Fibroblast of lung (primary cell): ENCODE measurements at regions not wholly inside any gene's neighbourhood (a gene's known extent, or its start where the extent isn't known, plus 50 kb on each side); places are given as distances from the start of the nearest gene placed in this dataset.

Experiments used
- EZH2 ChIP-seq: IDR thresholded peaks from 2 replicates; pipeline ENCODE4 v1.5.1; 2012; ENCODE audit warnings: low read length, control low read depth, mild to moderate bottlenecking; ENCODE audit errors: missing control alignments
- TF ChIP-seq, protein P1 (sequence below), 2 donors: IDR thresholded peaks in 1 of 2; conservative IDR thresholded peaks in 1 of 2; 1 replicate in 1 of 2; 2 replicates in 1 of 2; pipeline ENCODE4 v1.5.1; 2011 to 2012; ENCODE audit warnings: low read length in 2 of 2, control low read depth in 1 of 2, inconsistent platforms in 1 of 2, low read depth in 1 of 2, mild to moderate bottlenecking in 1 of 2

DNA sequence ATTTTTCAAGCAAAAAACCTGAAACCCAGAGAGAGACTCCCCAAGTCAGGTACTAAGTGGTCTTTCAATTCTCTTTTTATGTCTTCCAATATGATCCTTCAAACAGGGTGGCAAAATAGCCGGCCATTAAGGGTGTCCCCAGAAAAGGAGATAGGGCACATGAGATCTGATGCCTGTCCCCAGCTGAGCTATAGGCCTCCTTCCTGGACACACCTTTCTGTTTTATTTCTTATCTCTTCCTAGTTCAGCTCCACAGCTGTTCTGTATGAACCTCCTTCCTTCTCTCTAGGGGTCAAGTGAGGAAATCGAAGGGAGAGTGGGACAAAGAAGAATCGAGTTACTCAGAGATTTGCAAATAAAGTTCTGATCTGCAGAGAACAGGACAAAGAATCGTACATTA is 112.4 kb upstream of the ATP1A1 start:
- TF ChIP-seq, protein P1, sequence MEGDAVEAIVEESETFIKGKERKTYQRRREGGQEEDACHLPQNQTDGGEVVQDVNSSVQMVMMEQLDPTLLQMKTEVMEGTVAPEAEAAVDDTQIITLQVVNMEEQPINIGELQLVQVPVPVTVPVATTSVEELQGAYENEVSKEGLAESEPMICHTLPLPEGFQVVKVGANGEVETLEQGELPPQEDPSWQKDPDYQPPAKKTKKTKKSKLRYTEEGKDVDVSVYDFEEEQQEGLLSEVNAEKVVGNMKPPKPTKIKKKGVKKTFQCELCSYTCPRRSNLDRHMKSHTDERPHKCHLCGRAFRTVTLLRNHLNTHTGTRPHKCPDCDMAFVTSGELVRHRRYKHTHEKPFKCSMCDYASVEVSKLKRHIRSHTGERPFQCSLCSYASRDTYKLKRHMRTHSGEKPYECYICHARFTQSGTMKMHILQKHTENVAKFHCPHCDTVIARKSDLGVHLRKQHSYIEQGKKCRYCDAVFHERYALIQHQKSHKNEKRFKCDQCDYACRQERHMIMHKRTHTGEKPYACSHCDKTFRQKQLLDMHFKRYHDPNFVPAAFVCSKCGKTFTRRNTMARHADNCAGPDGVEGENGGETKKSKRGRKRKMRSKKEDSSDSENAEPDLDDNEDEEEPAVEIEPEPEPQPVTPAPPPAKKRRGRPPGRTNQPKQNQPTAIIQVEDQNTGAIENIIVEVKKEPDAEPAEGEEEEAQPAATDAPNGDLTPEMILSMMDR (conservative IDR thresholded peaks at IDR 0.05 in 1 of 2, IDR thresholded peaks at IDR 0.05 in 1 of 2; ENCODE audit: low read depth in 1 of 2, low read length in 2 of 2) = no peak
- no peak for TF ChIP-seq EZH2
